Stimulated activated CD8-positive, alpha-beta memory T cell treated with anti-CD3 and anti-CD28 coated beads, Interleukin-12 subunit alpha, Interleukin-12 subunit beta, amount 100 ng/mL, for 1 hour (primary cell): ENCODE measurements at regions not wholly inside any gene's neighbourhood (a gene's known extent, or its start where the extent isn't known, plus 50 kb on each side); places are given as distances from the start of the nearest gene placed in this dataset.

ENCODE experiments used
- DNase-seq: peaks from one replicate; pipeline ENCODE4 v3.0.0-alpha.2; 2020; ENCODE audit warnings: low read depth

- DNase-seq = no peak
Observed at GRCh38 chr13:29654843-29655547, 59.5 kb upstream of the SLC7A1 start.

- DNase-seq = no peak
Observed at GRCh38 chr13:29654384-29654783, 58.9 kb upstream of the SLC7A1 start.

GRCh38 chr13:29648760-29649159, 53.3 kb upstream of the SLC7A1 start:
- no peak for DNase-seq
